ENCODE measurements at regions not wholly inside any gene's neighbourhood (a gene's known extent, or its start where the extent isn't known, plus 50 kb on each side); places are given as distances from the start of the nearest gene placed in this dataset.

DNA sequence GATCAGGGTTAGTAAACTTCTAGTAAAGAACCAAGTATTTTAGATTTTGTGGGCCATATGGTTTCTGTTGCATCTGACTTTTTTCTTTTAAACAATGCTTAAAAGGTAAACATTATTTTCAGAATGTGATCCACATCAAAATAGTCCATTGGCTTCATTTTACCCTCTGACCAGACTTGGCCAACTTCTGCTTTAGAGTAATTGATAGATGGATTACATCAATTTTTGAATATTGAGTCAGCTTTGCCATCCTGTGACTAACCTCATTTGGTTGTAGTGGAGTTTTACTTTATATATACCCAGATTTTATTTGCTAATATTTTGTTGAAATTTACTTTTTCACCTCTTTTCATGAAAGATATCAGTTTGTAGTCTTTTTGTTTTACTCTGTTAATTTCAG, 559.8 kb downstream of the TLL1 start:
- TF ChIP-seq, protein P1, sequence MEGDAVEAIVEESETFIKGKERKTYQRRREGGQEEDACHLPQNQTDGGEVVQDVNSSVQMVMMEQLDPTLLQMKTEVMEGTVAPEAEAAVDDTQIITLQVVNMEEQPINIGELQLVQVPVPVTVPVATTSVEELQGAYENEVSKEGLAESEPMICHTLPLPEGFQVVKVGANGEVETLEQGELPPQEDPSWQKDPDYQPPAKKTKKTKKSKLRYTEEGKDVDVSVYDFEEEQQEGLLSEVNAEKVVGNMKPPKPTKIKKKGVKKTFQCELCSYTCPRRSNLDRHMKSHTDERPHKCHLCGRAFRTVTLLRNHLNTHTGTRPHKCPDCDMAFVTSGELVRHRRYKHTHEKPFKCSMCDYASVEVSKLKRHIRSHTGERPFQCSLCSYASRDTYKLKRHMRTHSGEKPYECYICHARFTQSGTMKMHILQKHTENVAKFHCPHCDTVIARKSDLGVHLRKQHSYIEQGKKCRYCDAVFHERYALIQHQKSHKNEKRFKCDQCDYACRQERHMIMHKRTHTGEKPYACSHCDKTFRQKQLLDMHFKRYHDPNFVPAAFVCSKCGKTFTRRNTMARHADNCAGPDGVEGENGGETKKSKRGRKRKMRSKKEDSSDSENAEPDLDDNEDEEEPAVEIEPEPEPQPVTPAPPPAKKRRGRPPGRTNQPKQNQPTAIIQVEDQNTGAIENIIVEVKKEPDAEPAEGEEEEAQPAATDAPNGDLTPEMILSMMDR (IDR thresholded peaks at IDR 0.05; ENCODE audit: poor library complexity): no peak
- TF ChIP-seq EZH2phosphoT487 (IDR thresholded peaks at IDR 0.05; ENCODE audit: low read depth, severe bottlenecking, unreplicated experiment) (no peak), EZH2 (IDR thresholded peaks at IDR 0.05; ENCODE audit: borderline replicate concordance) (no peak)
- Histone ChIP-seq H3K27me3 (no peaks in the 10 kb centered on the region), H3K4me1 (ENCODE audit: insufficient read depth) (no peaks in the 10 kb centered on the region), H3K9me3 (ENCODE audit: low read depth) (no peaks in the 10 kb centered on the region), H3K4me3 (no peak overlapping the region), H3K9me2 (replicated peaks; ENCODE audit: insufficient read depth) (no peaks in the 10 kb centered on the region), H3K4me2 (no peak overlapping the region), H2AFZ (no peak overlapping the region), H3K27ac (no peak overlapping the region), H3K36me3 (replicated peaks; ENCODE audit: insufficient read depth, low read depth) (no peaks in the 10 kb centered on the region), H3K79me2 (no peaks in the 10 kb centered on the region), H4K20me1 (ENCODE audit: insufficient read depth, poor library complexity, severe bottlenecking) (no peaks in the 10 kb centered on the region)
- no peak for DNase-seq (ENCODE audit: low spot score)

DNA sequence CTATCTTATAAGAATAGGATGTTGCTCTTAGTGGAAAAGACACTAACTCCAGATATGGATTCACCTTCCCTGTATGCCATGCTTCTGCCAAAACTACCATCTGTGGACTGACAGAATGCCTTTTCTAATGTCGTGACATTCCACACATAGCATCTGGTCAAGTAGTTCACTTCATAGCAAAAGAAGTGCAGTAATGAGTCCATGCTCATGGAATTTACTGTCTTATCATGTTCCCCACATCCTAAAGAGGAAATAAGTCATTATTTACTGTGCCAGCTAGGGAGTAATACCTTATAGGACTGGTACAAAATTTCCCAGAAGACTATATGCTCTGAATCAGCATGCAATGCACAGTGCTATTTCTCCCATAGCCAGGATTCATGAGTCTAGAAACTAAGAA, 562.4 kb downstream of the TLL1 start:
- Histone ChIP-seq H2AFZ (no peak overlapping the region), H3K4me1 (ENCODE audit: insufficient read depth) (no peaks in the 10 kb centered on the region), H3K9me3 (ENCODE audit: low read depth) (no peaks in the 10 kb centered on the region), H4K20me1 (ENCODE audit: insufficient read depth, poor library complexity, severe bottlenecking) (no peaks in the 10 kb centered on the region), H3K27ac (no peak overlapping the region), H3K9me2 (replicated peaks; ENCODE audit: insufficient read depth) (no peaks in the 10 kb centered on the region), H3K79me2 (no peaks in the 10 kb centered on the region), H3K27me3 (no peaks in the 10 kb centered on the region), H3K36me3 (replicated peaks; ENCODE audit: insufficient read depth, low read depth) (no peaks in the 10 kb centered on the region), H3K4me2 (no peak overlapping the region), H3K4me3 (no peak overlapping the region)
- 0% methylated on average over 1 of the region's 1 CpG for WGBS (ENCODE audit: low lambda C conversion rate, missing lambda C conversion rate)
- TF ChIP-seq, protein P1 (IDR thresholded peaks at IDR 0.05; ENCODE audit: poor library complexity): no peak
- no peak for TF ChIP-seq EZH2 (IDR thresholded peaks at IDR 0.05; ENCODE audit: borderline replicate concordance)
- TF ChIP-seq EZH2phosphoT487 (IDR thresholded peaks at IDR 0.05; ENCODE audit: low read depth, severe bottlenecking, unreplicated experiment): no peak
- DNase-seq (ENCODE audit: low spot score): no peak

DNA sequence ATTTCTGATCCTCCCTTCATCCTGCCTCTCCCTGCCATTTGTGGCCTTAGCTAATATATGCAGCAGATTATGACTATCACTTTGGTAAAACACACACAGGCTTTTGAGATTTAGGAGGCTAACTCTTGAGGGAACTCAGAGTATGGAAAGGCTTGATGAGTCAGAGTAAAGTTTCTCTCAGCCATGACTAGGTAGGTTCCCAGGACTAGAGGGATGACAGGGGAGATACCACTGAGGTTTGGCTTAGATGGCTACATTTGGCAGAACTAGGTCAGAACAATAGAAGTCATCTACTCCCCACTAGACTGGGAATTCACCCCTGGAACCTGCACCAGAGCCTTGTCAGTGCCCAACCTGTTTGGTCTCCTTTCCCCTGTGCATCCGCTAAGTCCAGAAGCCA, 585.7 kb downstream of the TLL1 start:
- Histone ChIP-seq H2AFZ (no peak overlapping the region), H3K27me3 (no peaks in the 10 kb centered on the region), H3K4me2 (no peak overlapping the region), H3K4me1 (ENCODE audit: insufficient read depth) (no peaks in the 10 kb centered on the region), H4K20me1 (ENCODE audit: insufficient read depth, poor library complexity, severe bottlenecking) (no peaks in the 10 kb centered on the region), H3K27ac (no peak overlapping the region), H3K79me2 (no peaks in the 10 kb centered on the region), H3K4me3 (no peak overlapping the region), H3K9me3 (ENCODE audit: low read depth) (peaks cover 4% of the 10 kb centered on the region), H3K36me3 (replicated peaks; ENCODE audit: insufficient read depth, low read depth) (no peaks in the 10 kb centered on the region), H3K9me2 (replicated peaks; ENCODE audit: insufficient read depth) (no peaks in the 10 kb centered on the region)
- TF ChIP-seq EZH2phosphoT487 (IDR thresholded peaks at IDR 0.05; ENCODE audit: low read depth, severe bottlenecking, unreplicated experiment) (no peak), EZH2 (IDR thresholded peaks at IDR 0.05; ENCODE audit: borderline replicate concordance) (no peak)
- TF ChIP-seq, protein P1 (IDR thresholded peaks at IDR 0.05; ENCODE audit: poor library complexity): no peak
- DNase-seq (ENCODE audit: low spot score): no peak
- 100% methylated on average over 1 of the region's 1 CpG for WGBS (ENCODE audit: low lambda C conversion rate, missing lambda C conversion rate)

DNA sequence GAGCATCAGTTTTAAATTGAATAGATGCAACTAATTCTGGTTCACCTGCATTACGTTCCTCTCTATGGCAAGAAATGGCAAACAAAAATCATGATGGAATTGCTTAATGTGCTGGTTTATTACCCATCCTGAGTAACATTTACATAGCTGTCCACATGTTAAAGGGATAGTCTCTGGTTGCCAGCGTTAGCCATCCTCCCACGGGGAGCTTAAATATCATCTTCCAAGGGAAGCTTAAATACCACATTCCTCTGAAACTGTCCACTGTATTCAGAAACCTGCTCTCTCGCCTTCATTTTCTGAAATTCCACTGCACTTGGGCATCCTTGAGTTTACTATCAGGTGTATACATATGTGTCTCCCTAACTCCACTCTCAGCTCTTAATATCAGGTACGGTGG, 586.6 kb downstream of the TLL1 start:
- DNase-seq (ENCODE audit: low spot score): no peak
- Histone ChIP-seq H3K4me1 (ENCODE audit: insufficient read depth) (no peaks in the 10 kb centered on the region), H3K4me2 (no peak overlapping the region), H4K20me1 (ENCODE audit: insufficient read depth, poor library complexity, severe bottlenecking) (no peaks in the 10 kb centered on the region), H3K36me3 (replicated peaks; ENCODE audit: insufficient read depth, low read depth) (no peaks in the 10 kb centered on the region), H3K9me2 (replicated peaks; ENCODE audit: insufficient read depth) (no peaks in the 10 kb centered on the region), H2AFZ (no peak overlapping the region), H3K79me2 (no peaks in the 10 kb centered on the region), H3K27me3 (no peaks in the 10 kb centered on the region), H3K27ac (no peak overlapping the region), H3K4me3 (no peak overlapping the region), H3K9me3 (ENCODE audit: low read depth) (peaks cover 4% of the 10 kb centered on the region)
- TF ChIP-seq EZH2 (IDR thresholded peaks at IDR 0.05; ENCODE audit: borderline replicate concordance) (no peak), EZH2phosphoT487 (IDR thresholded peaks at IDR 0.05; ENCODE audit: low read depth, severe bottlenecking, unreplicated experiment) (no peak)
- TF ChIP-seq, protein P1 (IDR thresholded peaks at IDR 0.05; ENCODE audit: poor library complexity): no peak
- 52% methylated on average over 5 of the region's 5 CpGs for WGBS (ENCODE audit: low lambda C conversion rate, missing lambda C conversion rate)
